ENCODE measurements at regions not wholly inside any gene's neighbourhood (a gene's known extent, or its start where the extent isn't known, plus 50 kb on each side); places are given as distances from the start of the nearest gene placed in this dataset.

- Histone ChIP-seq H3K9me2 (replicated peaks; ENCODE audit: insufficient read depth, low read length) (no peaks in the 10 kb centered on the region), H2AFZ (ENCODE audit: low read length) (no peak overlapping the region), H3K4me3 (ENCODE audit: low read length) (no peak overlapping the region), H3K9me3 (ENCODE audit: low read length) (no peaks in the 10 kb centered on the region), H3K27ac (ENCODE audit: low read length) (no peak overlapping the region), H3K4me1 (ENCODE audit: low read length) (no peaks in the 10 kb centered on the region), H3K4me2 (ENCODE audit: low read depth, low read length, poor library complexity, severe bottlenecking) (no peak overlapping the region), H3K9ac (ENCODE audit: low read length) (no peak overlapping the region), H3K27me3 (ENCODE audit: low read length) (no peaks in the 10 kb centered on the region), H3K36me3 (ENCODE audit: insufficient read depth, low read length) (no peaks in the 10 kb centered on the region), H3K79me2 (ENCODE audit: low read length) (no peaks in the 10 kb centered on the region), H4K20me1 (ENCODE audit: insufficient read depth, low read depth, low read length) (no peaks in the 10 kb centered on the region)
- no peak for DNase-seq
These were observed 320.7 kb upstream of the GOLIM4 start for GRCh38 chr3:168416446-168416845.

- no peaks in the 10 kb centered on the region for H3K27me3 ChIP-seq (ENCODE audit: low read length)
- no peaks in the 10 kb centered on the region for H4K20me1 ChIP-seq (ENCODE audit: insufficient read depth, low read depth, low read length)
- H3K4me2 ChIP-seq (ENCODE audit: low read depth, low read length, poor library complexity, severe bottlenecking): no peak overlapping the region
- no peak overlapping the region for H3K9ac ChIP-seq (ENCODE audit: low read length)
- no peaks in the 10 kb centered on the region for H3K9me3 ChIP-seq (ENCODE audit: low read length)
- H3K79me2 ChIP-seq (ENCODE audit: low read length): no peaks in the 10 kb centered on the region
- no peaks in the 10 kb centered on the region for H3K9me2 ChIP-seq (replicated peaks; ENCODE audit: insufficient read depth, low read length)
- H2AFZ ChIP-seq (ENCODE audit: low read length): no peak overlapping the region
- H3K4me1 ChIP-seq (ENCODE audit: low read length): no peaks in the 10 kb centered on the region
- no peaks in the 10 kb centered on the region for H3K36me3 ChIP-seq (ENCODE audit: insufficient read depth, low read length)
- H3K27ac ChIP-seq (ENCODE audit: low read length): no peak overlapping the region
- H3K4me3 ChIP-seq (ENCODE audit: low read length): no peak overlapping the region
- DNase-seq: no peak
These were observed 318.4 kb upstream of the GOLIM4 start for GRCh38 chr3:168414149-168414548.

DNA sequence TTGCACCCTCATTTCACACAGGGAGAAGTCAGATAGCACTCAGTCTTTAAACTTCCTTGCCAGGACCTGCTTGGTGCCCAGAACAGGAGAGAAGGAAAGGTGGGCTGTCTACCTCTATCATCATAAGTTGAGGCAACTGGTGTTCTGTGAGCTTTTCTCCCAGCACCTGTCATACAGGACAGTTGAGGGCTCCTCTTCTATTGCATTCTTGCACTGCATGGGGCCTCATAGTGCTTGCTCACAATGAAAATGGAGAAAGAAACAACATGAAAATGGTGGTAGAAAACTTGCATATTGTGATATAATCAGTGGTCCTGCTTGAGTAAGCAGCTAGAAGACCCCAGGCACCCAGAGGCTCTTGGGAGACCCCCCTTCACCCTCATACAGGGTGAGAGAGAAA lies 311.7 kb upstream of the GOLIM4 start:
- Histone ChIP-seq H2AFZ (ENCODE audit: low read length) (no peak overlapping the region), H3K9ac (ENCODE audit: low read length) (no peak overlapping the region), H3K4me2 (ENCODE audit: low read depth, low read length, poor library complexity, severe bottlenecking) (no peak overlapping the region), H3K79me2 (ENCODE audit: low read length) (no peaks in the 10 kb centered on the region), H3K27me3 (ENCODE audit: low read length) (peaks cover 2% of the 10 kb centered on the region; the same call in 1 of the 2 replicates), H3K9me2 (replicated peaks; ENCODE audit: insufficient read depth, low read length) (no peaks in the 10 kb centered on the region), H3K4me1 (ENCODE audit: low read length) (no peaks in the 10 kb centered on the region), H3K4me3 (ENCODE audit: low read length) (no peak overlapping the region), H3K36me3 (ENCODE audit: insufficient read depth, low read length) (no peaks in the 10 kb centered on the region), H4K20me1 (ENCODE audit: insufficient read depth, low read depth, low read length) (no peaks in the 10 kb centered on the region), H3K27ac (ENCODE audit: low read length) (no peak overlapping the region), H3K9me3 (ENCODE audit: low read length) (no peaks in the 10 kb centered on the region)
- DNase-seq: no peak

- Histone ChIP-seq H3K36me3 (ENCODE audit: insufficient read depth, low read length) (no peaks in the 10 kb centered on the region), H3K9me3 (ENCODE audit: low read length) (no peaks in the 10 kb centered on the region), H3K9ac (ENCODE audit: low read length) (no peak overlapping the region), H3K27ac (ENCODE audit: low read length) (no peak overlapping the region), H3K79me2 (ENCODE audit: low read length) (no peaks in the 10 kb centered on the region), H2AFZ (ENCODE audit: low read length) (no peak overlapping the region), H3K9me2 (replicated peaks; ENCODE audit: insufficient read depth, low read length) (no peaks in the 10 kb centered on the region), H3K4me1 (ENCODE audit: low read length) (no peaks in the 10 kb centered on the region), H3K27me3 (ENCODE audit: low read length) (peaks cover 2% of the 10 kb centered on the region; the same call in 1 of the 2 replicates), H3K4me2 (ENCODE audit: low read depth, low read length, poor library complexity, severe bottlenecking) (no peak overlapping the region), H3K4me3 (ENCODE audit: low read length) (no peak overlapping the region), H4K20me1 (ENCODE audit: insufficient read depth, low read depth, low read length) (no peaks in the 10 kb centered on the region)
- DNase-seq: no peak
These were observed 309.6 kb upstream of the GOLIM4 start for GRCh38 chr3:168405288-168405687.

DNA sequence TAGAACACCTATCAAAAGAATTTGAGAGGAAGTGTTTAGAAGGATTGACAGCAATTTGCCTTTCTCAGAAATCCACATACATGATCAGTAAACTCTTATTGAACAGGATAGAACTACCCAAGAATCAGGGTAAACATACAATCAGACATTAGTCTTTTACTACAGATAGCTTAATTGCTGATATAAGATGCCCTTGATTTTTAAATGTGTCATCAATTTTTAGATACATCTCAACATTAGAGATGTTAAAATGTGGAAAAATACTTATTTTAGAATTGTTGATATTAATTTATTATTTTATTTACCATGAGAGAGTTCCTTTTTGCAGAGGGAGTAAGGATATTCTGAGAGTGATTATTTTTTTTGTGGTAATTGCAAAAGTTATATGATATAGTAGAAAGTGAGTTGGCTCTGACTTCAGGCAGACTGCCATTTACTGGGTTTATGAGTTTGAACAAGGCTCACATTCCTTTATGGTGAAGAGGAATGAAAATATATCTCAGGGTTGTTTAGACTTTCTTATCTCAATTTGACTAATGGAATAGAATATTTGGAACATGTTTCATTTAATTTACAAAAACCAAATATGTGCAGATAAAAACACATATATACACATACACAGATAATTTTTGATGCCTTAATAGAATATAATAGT lies 302.8 kb upstream of the GOLIM4 start:
- no peaks in the 10 kb centered on the region for H3K27me3 ChIP-seq (ENCODE audit: low read length)
- DNase-seq: no peak
- H3K4me2 ChIP-seq (ENCODE audit: low read depth, low read length, poor library complexity, severe bottlenecking): no peak overlapping the region
- no peak overlapping the region for H3K27ac ChIP-seq (ENCODE audit: low read length)
- H2AFZ ChIP-seq (ENCODE audit: low read length): no peak overlapping the region
- no peaks in the 10 kb centered on the region for H3K36me3 ChIP-seq (ENCODE audit: insufficient read depth, low read length)
- no peak overlapping the region for H3K4me3 ChIP-seq (ENCODE audit: low read length)
- H4K20me1 ChIP-seq (ENCODE audit: insufficient read depth, low read depth, low read length): no peaks in the 10 kb centered on the region
- no peaks in the 10 kb centered on the region for H3K9me3 ChIP-seq (ENCODE audit: low read length)
- no peaks in the 10 kb centered on the region for H3K79me2 ChIP-seq (ENCODE audit: low read length)
- no peaks in the 10 kb centered on the region for H3K4me1 ChIP-seq (ENCODE audit: low read length)
- H3K9ac ChIP-seq (ENCODE audit: low read length): no peak overlapping the region
- no peaks in the 10 kb centered on the region for H3K9me2 ChIP-seq (replicated peaks; ENCODE audit: insufficient read depth, low read length)

DNA sequence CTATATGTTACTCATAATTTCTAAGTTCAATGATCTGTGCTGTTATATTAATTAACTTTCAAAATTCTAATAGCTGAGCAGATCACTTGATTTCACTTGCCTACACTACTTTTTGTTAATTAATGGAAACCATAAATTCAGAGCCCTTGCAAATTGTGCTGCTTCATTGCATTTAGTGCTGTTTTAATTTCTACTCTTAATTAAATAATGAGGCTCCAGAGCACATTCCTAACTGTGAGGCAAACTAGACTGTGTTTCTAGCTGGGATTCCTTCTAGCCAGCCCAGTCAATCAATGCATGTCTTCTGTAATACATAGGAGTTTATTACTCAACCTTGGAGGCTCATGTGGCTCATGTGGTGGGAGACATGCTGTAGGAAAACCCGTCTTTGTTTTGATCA lies 301.1 kb upstream of the GOLIM4 start:
- Histone ChIP-seq H3K9me2 (replicated peaks; ENCODE audit: insufficient read depth, low read length) (no peaks in the 10 kb centered on the region), H3K79me2 (ENCODE audit: low read length) (no peaks in the 10 kb centered on the region), H3K9me3 (ENCODE audit: low read length) (no peaks in the 10 kb centered on the region), H3K36me3 (ENCODE audit: insufficient read depth, low read length) (no peaks in the 10 kb centered on the region), H3K4me3 (ENCODE audit: low read length) (no peak overlapping the region), H3K9ac (ENCODE audit: low read length) (no peak overlapping the region), H3K4me2 (ENCODE audit: low read depth, low read length, poor library complexity, severe bottlenecking) (no peak overlapping the region), H2AFZ (ENCODE audit: low read length) (no peak overlapping the region), H3K27me3 (ENCODE audit: low read length) (no peaks in the 10 kb centered on the region), H3K4me1 (ENCODE audit: low read length) (no peaks in the 10 kb centered on the region), H3K27ac (ENCODE audit: low read length) (no peak overlapping the region), H4K20me1 (ENCODE audit: insufficient read depth, low read depth, low read length) (no peaks in the 10 kb centered on the region)
- DNase-seq: no peak

GRCh38 chr3:168395551-168395950 lies 299.8 kb upstream of the GOLIM4 start:
- no peaks in the 10 kb centered on the region for H3K36me3 ChIP-seq (ENCODE audit: insufficient read depth, low read length)
- no peak overlapping the region for H3K4me2 ChIP-seq (ENCODE audit: low read depth, low read length, poor library complexity, severe bottlenecking)
- no peak overlapping the region for H3K27ac ChIP-seq (ENCODE audit: low read length)
- no peaks in the 10 kb centered on the region for H3K4me1 ChIP-seq (ENCODE audit: low read length)
- H3K9me3 ChIP-seq (ENCODE audit: low read length): no peaks in the 10 kb centered on the region
- no peak overlapping the region for H3K4me3 ChIP-seq (ENCODE audit: low read length)
- H4K20me1 ChIP-seq (ENCODE audit: insufficient read depth, low read depth, low read length): no peaks in the 10 kb centered on the region
- no peak overlapping the region for H3K9ac ChIP-seq (ENCODE audit: low read length)
- no peak overlapping the region for H2AFZ ChIP-seq (ENCODE audit: low read length)
- H3K79me2 ChIP-seq (ENCODE audit: low read length): no peaks in the 10 kb centered on the region
- DNase-seq: no peak
- no peaks in the 10 kb centered on the region for H3K27me3 ChIP-seq (ENCODE audit: low read length)
- H3K9me2 ChIP-seq (replicated peaks; ENCODE audit: insufficient read depth, low read length): no peaks in the 10 kb centered on the region

GRCh38 chr3:168394439-168394838 lies 298.7 kb upstream of the GOLIM4 start:
- Histone ChIP-seq H3K27ac (ENCODE audit: low read length) (no peak overlapping the region), H3K9ac (ENCODE audit: low read length) (no peak overlapping the region), H3K36me3 (ENCODE audit: insufficient read depth, low read length) (no peaks in the 10 kb centered on the region), H3K4me1 (ENCODE audit: low read length) (no peaks in the 10 kb centered on the region), H3K79me2 (ENCODE audit: low read length) (no peaks in the 10 kb centered on the region), H2AFZ (ENCODE audit: low read length) (no peak overlapping the region), H3K4me2 (ENCODE audit: low read depth, low read length, poor library complexity, severe bottlenecking) (no peak overlapping the region), H3K4me3 (ENCODE audit: low read length) (no peak overlapping the region), H4K20me1 (ENCODE audit: insufficient read depth, low read depth, low read length) (no peaks in the 10 kb centered on the region), H3K27me3 (ENCODE audit: low read length) (no peaks in the 10 kb centered on the region), H3K9me2 (replicated peaks; ENCODE audit: insufficient read depth, low read length) (no peaks in the 10 kb centered on the region), H3K9me3 (ENCODE audit: low read length) (no peaks in the 10 kb centered on the region)
- DNase-seq: no peak
